GM18867 (cell line): ENCODE measurements at regions not wholly inside any gene's neighbourhood (a gene's known extent, or its start where the extent isn't known, plus 50 kb on each side); places are given as distances from the start of the nearest gene placed in this dataset.
A peak's percentile ranks its signal among the peaks of the same experiment; 100 is the strongest.
"Not testable (repeated sequence)": the region's sequence is repeated elsewhere in the genome, so short reads cannot be mapped to it uniquely, and the experiment has no call there.

Experiments
- ATAC-seq: cut with Tn5 transposase; IDR thresholded peaks from one replicate; pipeline ENCODE4 v1.9.1; 2021; ENCODE audit warnings: mild to moderate bottlenecking, moderate library complexity; ENCODE audit not compliant: unreplicated experiment

DNA sequence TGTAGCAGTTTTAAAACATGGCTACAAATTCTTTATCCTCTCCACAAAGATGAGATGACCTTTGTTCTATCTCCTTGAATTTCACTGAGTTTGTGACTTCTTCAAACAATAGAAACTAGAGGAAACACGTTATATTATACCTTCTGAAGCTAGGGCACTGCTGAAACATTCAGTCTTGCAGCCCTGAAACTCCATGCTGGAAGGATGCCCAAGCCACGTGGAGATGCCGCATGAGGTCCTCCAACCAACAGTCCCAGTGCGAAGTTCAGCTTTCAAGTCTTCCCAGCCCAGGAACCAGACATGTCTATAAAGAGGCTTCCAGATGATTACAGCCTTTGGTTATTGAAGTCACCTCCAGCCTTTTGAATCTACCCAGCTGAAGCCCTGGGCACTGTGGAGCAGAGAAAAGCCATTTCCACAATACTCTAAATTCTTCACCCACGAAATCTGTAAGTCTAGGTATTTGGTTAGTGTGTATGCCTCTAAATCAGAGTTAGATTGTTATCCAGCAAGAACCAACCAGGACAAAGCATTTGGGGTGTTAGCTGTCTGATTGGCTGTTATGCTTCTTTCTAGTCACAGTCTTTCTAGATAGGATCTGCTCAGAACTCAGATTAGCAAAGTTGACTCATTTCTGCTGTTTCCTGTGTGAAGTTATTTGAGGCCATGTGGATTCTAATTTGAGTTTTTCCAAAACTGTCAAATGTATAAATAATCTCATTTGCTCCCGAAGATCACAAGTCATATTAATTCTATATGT, 186.5 kb upstream of the TMEM72 start:
- peak; percentile 59 for ATAC-seq

DNA sequence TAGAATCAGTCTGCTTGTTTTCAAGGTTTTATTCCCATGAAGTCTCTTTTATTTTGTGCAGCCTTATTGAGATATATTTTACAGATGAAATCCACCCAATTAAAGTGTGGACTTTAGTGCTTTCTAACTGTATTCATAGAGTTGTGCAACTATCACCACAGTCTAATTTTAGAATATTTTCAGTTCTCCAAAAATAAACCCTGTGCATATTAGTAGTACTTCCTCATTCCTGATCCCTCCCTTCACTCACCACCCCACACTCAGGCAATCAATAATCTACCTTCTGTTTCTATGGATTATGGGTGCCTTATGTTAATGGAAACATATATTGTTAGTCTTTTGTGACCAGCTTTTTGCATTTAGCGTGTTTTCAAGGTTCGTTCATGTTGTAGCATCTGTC, 185.7 kb upstream of the TMEM72 start:
- peak; percentile 82 for ATAC-seq

DNA sequence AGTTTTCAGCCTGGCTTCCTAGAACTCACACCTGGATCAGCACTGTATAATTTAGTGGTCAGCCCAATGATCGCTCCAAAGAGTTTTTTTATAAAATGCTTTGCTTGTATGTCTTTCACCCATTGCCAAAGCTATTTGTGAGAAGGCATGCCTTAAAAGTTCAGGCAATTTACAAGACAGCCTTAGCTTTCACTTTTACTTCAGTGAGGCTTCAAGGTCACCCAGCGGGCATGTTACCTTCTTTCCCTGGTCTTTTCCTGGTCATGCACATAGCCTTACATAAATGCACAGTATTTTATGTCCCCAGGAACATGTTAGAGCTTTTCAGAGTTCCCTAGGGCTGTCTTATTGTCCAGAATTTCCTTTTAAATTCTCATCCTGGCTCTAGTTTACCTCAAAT, 179.9 kb upstream of the TMEM72 start:
- ATAC-seq: no peak

DNA sequence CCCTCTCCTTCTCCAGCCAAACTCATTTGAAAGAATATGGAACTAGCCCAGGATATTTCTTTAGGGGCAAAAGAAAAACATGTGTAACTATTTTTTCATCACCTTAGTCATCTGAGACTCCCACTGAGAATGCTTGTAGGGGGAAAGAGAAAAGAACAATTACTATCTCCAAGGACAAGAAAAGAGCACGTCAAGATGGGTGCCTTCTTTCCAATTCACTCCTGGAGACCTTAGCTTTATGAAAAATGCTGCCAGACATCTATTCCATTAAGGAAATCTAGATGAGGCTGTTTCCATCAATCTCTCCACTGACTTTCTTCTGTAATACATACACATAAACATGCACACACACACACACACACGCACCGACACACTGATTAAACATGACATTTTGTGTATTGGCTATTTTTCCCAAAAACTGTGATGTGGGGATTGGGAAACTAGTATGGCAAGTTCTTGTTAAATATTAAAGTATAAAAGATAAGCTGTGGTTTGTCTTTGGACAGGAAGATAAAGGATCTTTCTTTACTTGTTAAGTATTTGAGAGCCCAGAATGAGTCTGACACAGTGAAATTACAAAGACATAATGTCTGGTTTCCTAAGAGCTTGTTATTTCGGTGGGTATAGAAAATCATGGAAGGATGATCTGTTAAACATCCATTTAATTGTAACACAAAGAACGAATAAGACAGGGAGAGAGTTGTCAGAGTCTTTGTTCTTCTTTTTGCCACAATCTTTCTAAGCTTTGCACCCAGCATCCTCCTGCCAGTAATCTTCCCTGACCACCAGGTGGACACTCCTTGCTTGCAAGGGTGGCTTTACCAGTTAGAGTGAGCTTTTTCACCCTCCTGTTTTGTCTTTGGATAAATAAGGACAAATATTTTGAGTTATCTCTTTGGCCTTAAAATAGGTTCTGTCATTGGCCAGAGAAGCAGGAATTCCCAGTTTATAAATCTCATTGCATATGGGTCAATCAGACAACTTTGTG, 177.3 kb upstream of the TMEM72 start:
- no peak for ATAC-seq

DNA sequence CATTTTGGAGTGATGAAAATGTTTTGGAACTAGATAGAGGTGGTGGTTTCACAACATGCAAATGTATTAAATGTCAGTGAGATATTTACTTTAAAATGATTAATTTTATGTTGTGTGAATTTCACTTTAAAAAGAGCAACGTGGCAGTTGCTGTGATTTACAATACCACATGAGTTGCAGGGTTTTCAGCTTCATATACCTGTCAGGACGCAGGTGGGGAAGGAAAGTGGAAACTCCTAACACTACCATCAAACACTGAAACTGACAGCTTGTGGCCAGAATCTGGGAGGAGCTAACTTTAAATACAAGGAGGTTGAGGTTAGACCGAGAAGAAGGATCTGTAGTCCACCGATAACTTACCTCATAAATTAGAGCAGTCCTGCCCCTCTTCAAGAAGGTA, 168.9 kb upstream of the TMEM72 start:
- peak; percentile 58 for ATAC-seq

DNA sequence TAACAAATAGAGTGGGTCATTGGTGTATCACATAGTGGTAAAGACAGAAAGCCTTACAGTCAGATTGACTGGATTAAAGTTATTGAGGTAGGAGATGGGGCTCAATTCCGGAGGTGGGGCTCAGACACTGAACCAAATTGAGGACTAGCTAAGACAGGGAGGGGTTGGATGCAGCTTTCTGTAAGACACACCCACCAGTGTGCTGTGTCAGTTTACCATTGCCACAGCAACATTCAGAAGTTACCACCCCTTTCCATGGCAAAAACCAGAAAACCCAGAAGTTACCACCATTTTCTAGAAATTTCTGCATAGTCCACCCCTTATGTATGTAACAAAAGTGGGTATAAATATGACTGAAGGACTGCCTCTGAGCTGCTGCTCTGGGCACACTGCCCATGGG, 167.6 kb upstream of the TMEM72 start:
- no peak for ATAC-seq

DNA sequence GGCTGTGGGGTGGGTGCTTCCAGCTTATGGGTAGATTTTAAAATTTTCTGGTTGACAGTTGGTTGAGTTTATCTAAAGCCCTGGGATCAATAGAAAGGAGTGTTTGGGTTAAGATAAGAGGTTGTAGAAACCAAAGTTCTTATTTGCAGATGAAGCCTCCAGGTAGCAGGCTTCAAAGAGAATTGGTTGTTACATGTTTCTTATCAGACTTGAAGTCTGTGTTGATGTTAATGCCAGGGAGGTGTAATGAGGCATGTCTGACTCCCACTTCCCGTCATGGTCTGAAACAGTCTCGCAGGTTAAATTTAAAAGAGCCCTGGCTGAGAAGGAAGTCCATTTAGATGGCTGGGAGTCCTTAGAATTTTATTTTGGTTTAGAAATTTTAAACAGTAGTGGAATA, 165.2 kb upstream of the TMEM72 start:
- no peak for ATAC-seq

DNA sequence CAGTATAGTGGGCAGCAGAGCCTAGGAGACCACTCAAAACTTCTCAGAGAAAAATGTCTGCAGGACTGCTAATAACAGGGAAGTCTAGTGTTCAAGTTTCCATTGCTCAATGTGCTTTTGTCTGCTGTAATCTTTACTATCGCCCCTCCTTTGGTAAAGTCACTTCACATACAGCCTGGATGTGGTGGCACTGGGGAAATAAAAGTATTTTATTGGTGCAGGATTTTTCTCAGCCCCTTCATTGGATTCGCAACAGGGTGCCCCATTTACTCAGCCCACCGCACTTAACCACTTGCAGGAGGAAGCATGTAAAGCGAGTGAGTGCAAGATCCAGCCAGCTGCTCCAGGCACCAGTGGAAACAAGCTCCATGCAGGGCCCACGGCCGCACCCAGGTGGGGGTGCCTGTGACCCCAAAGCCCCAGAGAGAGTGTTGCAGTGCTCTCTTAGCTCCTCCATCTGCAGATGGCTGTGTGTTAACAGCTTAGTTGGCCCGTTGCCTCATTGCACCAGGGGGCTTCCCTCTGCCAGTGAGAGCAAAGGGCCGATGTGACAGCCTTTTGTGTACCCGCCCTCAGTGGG, 163.5 kb upstream of the TMEM72 start:
- ATAC-seq: no peak

GRCh38 chr10:44749151-44749550, 162.0 kb upstream of the TMEM72 start:
- no peak for ATAC-seq

DNA sequence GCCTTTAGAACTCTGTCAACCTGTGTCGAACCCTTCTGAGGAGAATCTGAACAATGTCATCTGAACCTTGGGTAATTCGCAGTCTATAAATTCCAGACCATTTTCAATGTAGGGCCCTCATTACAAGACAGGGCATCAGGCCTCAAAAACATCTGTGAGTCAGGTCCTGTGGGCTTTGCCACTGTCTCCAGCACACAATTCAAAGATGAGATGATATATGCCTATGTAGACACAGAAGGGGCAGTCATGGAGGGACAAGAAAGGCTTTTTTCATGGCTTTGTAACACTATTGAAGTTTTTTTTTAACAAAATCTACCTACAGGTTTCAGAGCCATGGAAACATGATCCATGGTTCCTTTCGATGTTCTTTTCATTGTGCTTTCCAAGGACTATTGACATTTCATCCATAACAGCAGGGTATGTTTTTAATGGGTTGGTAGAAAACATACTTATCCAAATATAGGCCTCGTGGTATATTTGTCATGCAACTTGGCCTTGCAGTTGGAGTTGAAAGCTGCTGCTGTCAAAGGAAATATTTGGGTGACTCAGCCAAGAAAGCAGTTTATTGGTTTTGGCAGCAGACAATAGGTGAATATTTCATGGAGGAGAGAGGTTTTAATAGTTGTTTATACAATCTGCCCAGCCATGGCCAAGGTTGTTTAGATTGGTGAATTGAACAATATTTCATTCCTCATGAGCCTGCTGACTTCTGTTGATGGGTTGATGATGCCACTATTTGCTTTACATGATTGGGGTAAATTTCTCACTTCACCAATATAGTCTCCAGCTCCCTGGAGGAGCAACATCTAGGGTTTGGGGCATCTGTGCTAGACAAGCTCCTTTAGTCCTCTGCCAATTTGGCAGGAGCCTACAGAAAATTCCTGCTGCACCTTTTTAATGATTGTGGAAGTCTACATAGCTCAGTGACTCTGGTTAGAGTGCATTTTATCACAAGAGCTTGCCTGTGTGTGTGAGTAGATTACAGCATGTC, 158.4 kb upstream of the TMEM72 start:
- no peak for ATAC-seq

DNA sequence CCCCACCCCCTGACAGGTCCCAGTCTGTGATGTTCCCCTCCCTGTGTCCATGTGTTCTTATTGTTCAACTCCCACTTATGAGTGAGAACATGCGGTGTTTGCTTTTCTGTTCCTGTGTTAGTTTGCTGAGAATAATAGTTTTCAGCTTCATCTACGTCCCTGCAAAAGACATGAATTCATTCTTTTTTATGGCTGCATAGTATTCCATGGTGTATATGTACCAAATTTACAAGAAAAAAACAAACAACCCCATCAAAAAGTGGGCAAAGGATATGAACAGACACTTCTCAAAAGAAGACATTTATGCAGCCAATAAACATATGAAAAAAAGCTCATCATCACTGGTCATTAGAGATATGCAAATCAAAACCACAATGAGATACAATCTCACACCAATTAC, 156.8 kb upstream of the TMEM72 start:
- ATAC-seq: not testable (repeated sequence)

GRCh38 chr10:44755481-44755880, 155.7 kb upstream of the TMEM72 start:
- ATAC-seq: no peak

DNA sequence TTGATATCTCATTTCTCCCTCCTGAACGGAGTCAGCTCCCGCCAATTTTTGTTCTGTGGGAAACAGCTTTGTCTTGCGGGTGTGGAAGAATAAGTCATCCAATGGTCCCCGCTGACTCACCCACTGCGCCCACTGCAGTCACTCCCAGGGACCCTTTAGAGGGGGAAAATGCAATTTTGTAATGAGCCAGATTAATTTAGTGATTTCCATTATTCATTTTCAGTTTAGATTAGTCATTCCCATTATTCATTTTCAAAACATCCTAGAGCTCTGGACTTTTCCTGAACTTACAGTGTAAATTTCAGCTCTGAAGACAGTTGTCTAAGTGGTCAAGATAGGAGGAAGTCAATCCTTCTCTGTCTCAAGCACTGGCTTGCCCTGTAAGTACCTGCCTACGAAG, 154.9 kb upstream of the TMEM72 start:
- no peak for ATAC-seq

DNA sequence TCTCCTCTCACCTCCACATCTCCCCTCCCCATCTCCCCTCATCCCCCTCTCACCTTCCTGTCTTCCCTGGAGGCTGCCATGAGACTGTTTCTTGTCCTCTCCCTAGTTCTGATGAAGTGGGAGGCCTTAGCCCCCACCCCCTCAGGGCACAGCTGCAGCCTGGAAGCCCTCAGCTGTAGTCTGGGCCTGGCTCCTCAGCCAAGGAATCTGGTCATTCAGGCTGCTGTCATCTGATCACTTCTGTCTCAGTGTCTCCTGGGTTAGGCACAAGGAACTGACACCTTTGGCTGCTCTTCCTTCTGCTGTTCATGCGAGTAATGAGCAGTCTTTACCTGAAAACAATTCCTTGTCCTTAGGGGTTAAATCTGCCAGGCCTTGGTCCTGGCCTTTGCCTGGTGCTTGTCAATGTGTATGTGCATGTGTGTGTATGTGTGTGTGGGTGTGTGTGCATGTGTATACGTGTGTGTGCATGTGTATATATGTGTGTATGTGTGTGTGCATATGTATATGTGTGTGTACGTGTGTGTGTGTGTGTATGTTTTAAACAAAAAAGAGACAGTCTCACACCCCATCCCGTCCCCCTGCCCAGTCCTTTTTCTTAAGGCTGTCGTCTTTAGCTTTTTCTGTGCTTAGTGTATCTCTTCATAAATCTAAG, 153.5 kb upstream of the TMEM72 start:
- ATAC-seq: no peak

- ATAC-seq: no peak
Measured at GRCh38 chr10:44759122-44759521, 152.0 kb upstream of the TMEM72 start.

- no peak for ATAC-seq
Measured at GRCh38 chr10:44760513-44760912, 150.6 kb upstream of the TMEM72 start.

- no peak for ATAC-seq
Measured at GRCh38 chr10:44761076-44761475, 150.1 kb upstream of the TMEM72 start.

- no peak for ATAC-seq
Measured at GRCh38 chr10:44763331-44763730, 147.8 kb upstream of the TMEM72 start.

- ATAC-seq: no peak
Measured at GRCh38 chr10:44765299-44765698, 145.8 kb upstream of the TMEM72 start.

GRCh38 chr10:44766631-44767030, 144.5 kb upstream of the TMEM72 start:
- no peak for ATAC-seq
